ENCODE measurements at regions not wholly inside any gene's neighbourhood (a gene's known extent, or its start where the extent isn't known, plus 50 kb on each side); places are given as distances from the start of the nearest gene placed in this dataset.

- no peak for TF ChIP-seq CTCF (IDR thresholded peaks at IDR 0.05)
- TF ChIP-seq POLR2A (IDR thresholded peaks at IDR 0.05), result no peak
- no peak for TF ChIP-seq POLR2AphosphoS5 (IDR thresholded peaks at IDR 0.05)
Observed at GRCh38 chr13:23105051-23105450, 75.7 kb upstream of the SGCG start.
